ENCODE measurements at regions not wholly inside any gene's neighbourhood (a gene's known extent, or its start where the extent isn't known, plus 50 kb on each side); places are given as distances from the start of the nearest gene placed in this dataset.

- H3K4me3 ChIP-seq = peak overlapping the region in 2 of 10 experiments; percentile 22 to 35; a peak in 2 of 20 replicates
- TF ChIP-seq Cebpa-rat (IDR thresholded peaks at IDR 0.05) = no peak
- peaks cover 6 to 29% (median 19%) of the 10 kb centered on the region in 11 experiments; a peak in 20 of 22 replicates for H3K9me3 ChIP-seq (replicated peaks in 1 of 11)
- H3K36me3 ChIP-seq = no peaks in the 10 kb centered on the region
- peak overlapping the region; percentile 62 to 99 (median 79) for H3K27ac ChIP-seq
- peak overlapping the region; percentile 42 to 95 (median 66); a peak in 20 of 22 replicates for H3K9ac ChIP-seq
- no peaks in the 10 kb centered on the region for H4K20me1 ChIP-seq
- H3K4me2 ChIP-seq = peak overlapping the region; percentile 65 to 94 (median 77)
- H3K4me1 ChIP-seq = peaks cover 35 to 70% (median 43%) of the 10 kb centered on the region in 10 experiments
- H3K27me3 ChIP-seq = no peaks in the 10 kb centered on the region
Observed at GRCh38 chr2:234308073-234308812, 188.6 kb downstream of the ARL4C start.

GRCh38 chr2:234307322-234307961 is 189.4 kb downstream of the ARL4C start:
- Histone ChIP-seq H3K27ac (peak overlapping the region; percentile 62 to 99 (median 79); a peak in 21 of 22 replicates), H4K20me1 (no peaks in the 10 kb centered on the region), H3K4me2 (peak overlapping the region; percentile 65 to 94 (median 77)), H3K4me3 (peak overlapping the region in 2 of 10 experiments; percentile 22 to 35; a peak in 4 of 20 replicates), H3K27me3 (no peaks in the 10 kb centered on the region), H3K4me1 (peaks cover 39 to 78% (median 52%) of the 10 kb centered on the region in 10 experiments), H3K9ac (peak overlapping the region in 6 of 11 experiments; percentile 65 to 95 (median 78); a peak in 5 of 22 replicates), H3K36me3 (no peaks in the 10 kb centered on the region), H3K9me3 (replicated peaks in 1 of 11) (peaks cover 6 to 29% (median 16%) of the 10 kb centered on the region in 11 experiments; a peak in 20 of 22 replicates)
- no peak for TF ChIP-seq Cebpa-rat (IDR thresholded peaks at IDR 0.05)

GRCh38 chr2:234306426-234307173 is 190.3 kb downstream of the ARL4C start:
- peak overlapping the region in 5 of 11 experiments; percentile 79 to 99 (median 92); a peak in 9 of 22 replicates for H3K27ac ChIP-seq
- TF ChIP-seq Cebpa-rat (IDR thresholded peaks at IDR 0.05) = no peak
- H3K27me3 ChIP-seq = no peaks in the 10 kb centered on the region
- peak overlapping the region in 2 of 11 experiments; percentile 10 to 95; a peak in 2 of 22 replicates for H3K9ac ChIP-seq
- peak overlapping the region in 1 of 10 experiments; percentile 35; a peak in 2 of 20 replicates for H3K4me3 ChIP-seq
- peaks cover 42 to 84% (median 60%) of the 10 kb centered on the region in 10 experiments for H3K4me1 ChIP-seq
- H4K20me1 ChIP-seq = no peaks in the 10 kb centered on the region
- H3K4me2 ChIP-seq = peak overlapping the region in 4 of 11 experiments; percentile 79 to 94 (median 88); a peak in 5 of 22 replicates
- H3K36me3 ChIP-seq = no peaks in the 10 kb centered on the region
- H3K9me3 ChIP-seq (replicated peaks in 1 of 11) = peaks cover 6 to 29% (median 16%) of the 10 kb centered on the region in 11 experiments; a peak in 20 of 22 replicates

- no peaks in the 10 kb centered on the region for H4K20me1 ChIP-seq
- no peaks in the 10 kb centered on the region for H3K36me3 ChIP-seq
- peaks cover 42 to 80% (median 63%) of the 10 kb centered on the region in 10 experiments for H3K4me1 ChIP-seq
- H3K9ac ChIP-seq = peak overlapping the region in 1 of 11 experiments; percentile 95; a peak in 1 of 22 replicates
- peak overlapping the region in 1 of 10 experiments; percentile 35; a peak in 1 of 20 replicates for H3K4me3 ChIP-seq
- peak overlapping the region in 3 of 11 experiments; percentile 92 to 99 (median 96); a peak in 3 of 22 replicates for H3K27ac ChIP-seq
- H3K9me3 ChIP-seq (replicated peaks in 1 of 11) = peaks cover 6 to 28% (median 16%) of the 10 kb centered on the region in 11 experiments; a peak in 20 of 22 replicates
- TF ChIP-seq Cebpa-rat (IDR thresholded peaks at IDR 0.05) = no peak
- H3K27me3 ChIP-seq = no peaks in the 10 kb centered on the region
- H3K4me2 ChIP-seq = peak overlapping the region in 3 of 11 experiments; percentile 9 to 91 (median 79); a peak in 4 of 22 replicates
Observed at GRCh38 chr2:234305846-234306245, 191.0 kb downstream of the ARL4C start.

- peaks cover 36 to 73% (median 58%) of the 10 kb centered on the region in 10 experiments for H3K4me1 ChIP-seq
Observed at GRCh38 chr2:234304950-234305349, 191.9 kb downstream of the ARL4C start.

GRCh38 chr2:234302664-234302991 is 194.3 kb downstream of the ARL4C start:
- Histone ChIP-seq H3K9me3 (replicated peaks in 1 of 11) (peaks cover 0 to 12% (median 6%) of the 10 kb centered on the region in 11 experiments; a peak in 14 of 22 replicates), H3K4me1 (peaks cover 15 to 65% (median 36%) of the 10 kb centered on the region in 10 experiments), H3K27ac (no peak overlapping the region), H3K9ac (no peak overlapping the region), H4K20me1 (no peaks in the 10 kb centered on the region), H3K4me3 (no peak overlapping the region), H3K27me3 (no peaks in the 10 kb centered on the region), H3K36me3 (no peaks in the 10 kb centered on the region), H3K4me2 (peak overlapping the region in 9 of 11 experiments; percentile 11 to 55 (median 23); a peak in 12 of 22 replicates)
- no peak for TF ChIP-seq Cebpa-rat (IDR thresholded peaks at IDR 0.05)

More at GRCh38 chr2:234304950-234305349, 191.9 kb downstream of the ARL4C start:
- Histone ChIP-seq H4K20me1 (no peaks in the 10 kb centered on the region), H3K4me2 (peak overlapping the region in 2 of 11 experiments; percentile 79 to 91; a peak in 6 of 22 replicates), H3K27ac (peak overlapping the region in 2 of 11 experiments; percentile 16 to 99; a peak in 1 of 22 replicates), H3K36me3 (no peaks in the 10 kb centered on the region), H3K4me3 (peak overlapping the region in 1 of 10 experiments; percentile 35; a peak in 1 of 20 replicates), H3K9ac (peak overlapping the region in 2 of 11 experiments; percentile 27 to 95; a peak in 2 of 22 replicates), H3K27me3 (no peaks in the 10 kb centered on the region), H3K9me3 (replicated peaks in 1 of 11) (peaks cover 5 to 19% (median 10%) of the 10 kb centered on the region in 11 experiments; a peak in 18 of 22 replicates)
- no peak for TF ChIP-seq Cebpa-rat (IDR thresholded peaks at IDR 0.05)

GRCh38 chr2:234300932-234301823 is 195.7 kb downstream of the ARL4C start:
- H3K9ac ChIP-seq = no peak overlapping the region; a peak in 1 of 22 replicates
- no peaks in the 10 kb centered on the region for H3K36me3 ChIP-seq
- no peaks in the 10 kb centered on the region for H4K20me1 ChIP-seq
- no peak overlapping the region for H3K4me3 ChIP-seq
- no peak overlapping the region for H3K27ac ChIP-seq
- H3K4me1 ChIP-seq = peaks cover 5 to 57% (median 37%) of the 10 kb centered on the region in 10 experiments
- peaks cover 0 to 10% (median 6%) of the 10 kb centered on the region in 11 experiments; a peak in 8 of 22 replicates for H3K9me3 ChIP-seq (replicated peaks in 1 of 11)
- no peak for TF ChIP-seq Cebpa-rat (IDR thresholded peaks at IDR 0.05)
- no peaks in the 10 kb centered on the region for H3K27me3 ChIP-seq
- peak overlapping the region in 4 of 11 experiments; percentile 23 to 55 (median 42); a peak in 2 of 22 replicates for H3K4me2 ChIP-seq
